ENCODE measurements at regions not wholly inside any gene's neighbourhood (a gene's known extent, or its start where the extent isn't known, plus 50 kb on each side); places are given as distances from the start of the nearest gene placed in this dataset.

DNA sequence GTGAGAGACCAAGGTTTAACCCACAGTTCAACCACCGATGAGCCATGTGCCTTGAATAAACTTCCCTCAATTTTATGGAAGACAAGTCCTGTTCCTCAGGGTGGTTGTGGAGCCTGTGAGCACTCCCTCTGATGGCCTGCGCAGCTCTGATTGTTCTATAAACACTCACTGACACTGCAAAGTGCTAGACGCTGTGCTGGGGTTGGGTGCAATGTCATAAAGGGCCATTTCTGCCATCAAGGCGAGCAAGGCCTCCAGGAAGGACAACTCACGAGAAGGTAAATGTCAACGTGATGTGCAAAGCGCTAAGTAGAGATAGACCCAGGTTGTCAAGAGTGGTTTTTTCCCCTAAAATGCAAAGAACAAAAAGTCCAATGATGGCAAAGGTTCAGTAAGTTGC is 75.7 kb upstream of the SYT6 start:
- intact Hi-C loops (cut with micrococcal nuclease; ENCODE audit: unreplicated experiment): no loop called here
- BruUV-seq (replicated peaks): no TSS peak
- Histone ChIP-seq H3K4me3 (ENCODE audit: low read depth, low read length, poor library complexity, severe bottlenecking) (no peak overlapping the region), H3K27me3 (replicated peaks; ENCODE audit: insufficient read depth, low read depth, low read length, poor library complexity) (no peaks in the 10 kb centered on the region), H3K4me1 (ENCODE audit: insufficient read depth, low read length, poor library complexity, severe bottlenecking) (peaks cover 4% of the 10 kb centered on the region), H3K9me3 (ENCODE audit: low read depth, low read length, poor library complexity, severe bottlenecking) (no peaks in the 10 kb centered on the region), H3K36me3 (ENCODE audit: insufficient read depth, low read length, poor library complexity, severe bottlenecking) (no peaks in the 10 kb centered on the region), H3K27ac (ENCODE audit: low read depth, low read length, poor library complexity, severe bottlenecking) (no peak overlapping the region)
- ChIA-PET POLR2A (ENCODE audit: low non-redundant PET) (no interaction called here), CTCF (interaction anchor here (0.5 kb wide), 1 partner anchor 211 kb away, joined by 4 read pairs; no protein-coding TSS in a partner anchor)
- DNase-seq (ENCODE audit: low spot score): no peak
- TF ChIP-seq, protein P1, sequence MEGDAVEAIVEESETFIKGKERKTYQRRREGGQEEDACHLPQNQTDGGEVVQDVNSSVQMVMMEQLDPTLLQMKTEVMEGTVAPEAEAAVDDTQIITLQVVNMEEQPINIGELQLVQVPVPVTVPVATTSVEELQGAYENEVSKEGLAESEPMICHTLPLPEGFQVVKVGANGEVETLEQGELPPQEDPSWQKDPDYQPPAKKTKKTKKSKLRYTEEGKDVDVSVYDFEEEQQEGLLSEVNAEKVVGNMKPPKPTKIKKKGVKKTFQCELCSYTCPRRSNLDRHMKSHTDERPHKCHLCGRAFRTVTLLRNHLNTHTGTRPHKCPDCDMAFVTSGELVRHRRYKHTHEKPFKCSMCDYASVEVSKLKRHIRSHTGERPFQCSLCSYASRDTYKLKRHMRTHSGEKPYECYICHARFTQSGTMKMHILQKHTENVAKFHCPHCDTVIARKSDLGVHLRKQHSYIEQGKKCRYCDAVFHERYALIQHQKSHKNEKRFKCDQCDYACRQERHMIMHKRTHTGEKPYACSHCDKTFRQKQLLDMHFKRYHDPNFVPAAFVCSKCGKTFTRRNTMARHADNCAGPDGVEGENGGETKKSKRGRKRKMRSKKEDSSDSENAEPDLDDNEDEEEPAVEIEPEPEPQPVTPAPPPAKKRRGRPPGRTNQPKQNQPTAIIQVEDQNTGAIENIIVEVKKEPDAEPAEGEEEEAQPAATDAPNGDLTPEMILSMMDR (conservative IDR thresholded peaks at IDR 0.05; ENCODE audit: low read depth, low read length): no peak
- TF ChIP-seq EZH2 (IDR thresholded peaks at IDR 0.05; ENCODE audit: borderline replicate concordance, low read depth, low read length, poor library complexity, severe bottlenecking): no peak

DNA sequence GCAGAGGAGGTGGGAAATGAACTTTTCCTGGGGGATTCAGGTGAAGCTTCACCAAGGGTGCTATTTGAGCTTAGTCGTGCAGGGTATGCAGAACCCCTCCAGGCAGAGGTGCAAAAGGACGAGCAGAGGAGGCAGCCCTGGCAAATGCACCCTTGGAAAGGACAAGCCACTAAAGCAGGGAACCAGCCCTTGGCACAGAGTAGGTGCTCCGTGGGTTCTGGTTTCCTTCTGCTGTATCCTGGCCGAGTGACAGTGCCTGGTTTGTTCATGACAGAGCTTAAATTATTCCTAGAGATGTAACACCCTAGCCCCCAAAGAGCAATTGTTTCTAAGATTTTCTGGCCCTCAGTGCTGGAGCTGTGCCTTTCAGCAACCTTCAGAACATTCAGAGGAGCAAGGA is 73.4 kb upstream of the SYT6 start:
- no peak for DNase-seq (ENCODE audit: low spot score)
- intact Hi-C loops (cut with micrococcal nuclease; ENCODE audit: unreplicated experiment): no loop called here
- BruUV-seq (replicated peaks): no TSS peak
- H3K4me3 ChIP-seq (ENCODE audit: low read depth, low read length, poor library complexity, severe bottlenecking): no peak overlapping the region
- TF ChIP-seq EZH2 (IDR thresholded peaks at IDR 0.05; ENCODE audit: borderline replicate concordance, low read depth, low read length, poor library complexity, severe bottlenecking): no peak
- TF ChIP-seq, protein P1 (conservative IDR thresholded peaks at IDR 0.05; ENCODE audit: low read depth, low read length): no peak
- ChIA-PET POLR2A (ENCODE audit: low non-redundant PET) (no interaction called here), CTCF (no interaction called here)
- peaks cover 4% of the 10 kb centered on the region for H3K4me1 ChIP-seq (ENCODE audit: insufficient read depth, low read length, poor library complexity, severe bottlenecking)
- H3K27ac ChIP-seq (ENCODE audit: low read depth, low read length, poor library complexity, severe bottlenecking): no peak overlapping the region
- no peaks in the 10 kb centered on the region for H3K9me3 ChIP-seq (ENCODE audit: low read depth, low read length, poor library complexity, severe bottlenecking)
- no peaks in the 10 kb centered on the region for H3K36me3 ChIP-seq (ENCODE audit: insufficient read depth, low read length, poor library complexity, severe bottlenecking)
- H3K27me3 ChIP-seq (replicated peaks; ENCODE audit: insufficient read depth, low read depth, low read length, poor library complexity): no peaks in the 10 kb centered on the region

DNA sequence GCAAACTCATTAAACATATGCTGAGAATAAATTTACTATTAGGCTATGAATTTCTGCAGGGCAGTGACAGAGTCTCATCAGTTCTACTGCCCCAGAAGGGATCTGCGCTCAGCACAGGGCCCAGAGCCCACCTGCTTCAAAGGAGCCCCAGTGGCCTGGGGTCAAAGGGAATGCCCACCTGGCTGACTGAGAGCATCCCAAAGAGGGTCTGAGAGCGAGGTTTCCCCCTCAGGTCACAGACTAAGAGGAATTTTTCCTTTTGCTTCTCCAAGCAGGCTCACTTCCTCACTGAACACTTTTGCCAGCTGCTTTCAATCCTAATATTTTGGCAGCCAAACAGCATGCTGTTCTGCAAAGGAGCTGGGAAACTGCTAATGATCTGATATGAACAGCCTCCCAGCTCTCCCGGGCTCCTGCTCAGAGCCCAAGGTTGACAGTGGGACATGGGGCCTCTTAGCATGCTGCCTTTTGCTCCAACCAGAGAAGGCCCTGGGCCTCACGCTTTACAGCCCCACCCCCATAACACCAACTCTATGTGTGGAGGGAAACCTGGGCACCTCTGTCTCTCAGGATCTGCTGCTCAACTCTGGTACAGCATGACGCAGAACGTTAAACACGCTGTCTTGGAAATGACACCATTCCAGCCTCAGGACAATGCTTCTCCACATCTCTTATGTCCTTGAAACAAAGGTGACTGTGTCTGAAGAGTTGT is 70.7 kb upstream of the SYT6 start:
- Histone ChIP-seq H3K4me1 (ENCODE audit: insufficient read depth, low read length, poor library complexity, severe bottlenecking) (peaks cover 11% of the 10 kb centered on the region), H3K36me3 (ENCODE audit: insufficient read depth, low read length, poor library complexity, severe bottlenecking) (no peaks in the 10 kb centered on the region), H3K27me3 (replicated peaks; ENCODE audit: insufficient read depth, low read depth, low read length, poor library complexity) (no peaks in the 10 kb centered on the region), H3K9me3 (ENCODE audit: low read depth, low read length, poor library complexity, severe bottlenecking) (no peaks in the 10 kb centered on the region), H3K4me3 (ENCODE audit: low read depth, low read length, poor library complexity, severe bottlenecking) (no peak overlapping the region), H3K27ac (ENCODE audit: low read depth, low read length, poor library complexity, severe bottlenecking) (no peak overlapping the region)
- TF ChIP-seq, protein P1 (conservative IDR thresholded peaks at IDR 0.05; ENCODE audit: low read depth, low read length): no peak
- no peak for TF ChIP-seq EZH2 (IDR thresholded peaks at IDR 0.05; ENCODE audit: borderline replicate concordance, low read depth, low read length, poor library complexity, severe bottlenecking)
- BruUV-seq (replicated peaks): no TSS peak
- no peak for DNase-seq (ENCODE audit: low spot score)
- CTCF ChIA-PET: no interaction called here
- POLR2A ChIA-PET (ENCODE audit: low non-redundant PET): no interaction called here
- intact Hi-C loops (cut with micrococcal nuclease; ENCODE audit: unreplicated experiment): no loop called here
